Activated CD4-positive, alpha-beta memory T cell treated with anti-CD3 and anti-CD28 coated beads, Interleukin-2, amount 10 ng/mL, durations not matched to agents 7 days and 5 days (primary cell): ENCODE measurements at regions not wholly inside any gene's neighbourhood (a gene's known extent, or its start where the extent isn't known, plus 50 kb on each side); places are given as distances from the start of the nearest gene placed in this dataset.

Experiments
- CTCF ChIA-PET: fragments of 350-600 bp; sonication (Branson Sonifier 250); formaldehyde crosslinking; loops from one replicate; lab custom pipeline; 2021; ENCODE audit warnings: antibody characterized with exemption, inconsistent platforms; lab: Charles Lee
- POLR2A ChIA-PET: fragments of 350-600 bp; sonication (Branson Sonifier 250); formaldehyde crosslinking; loops from one replicate; lab custom pipeline; 2021; ENCODE audit warnings: antibody characterized with exemption; lab: Charles Lee
- DNase-seq: peaks from one replicate; pipeline ENCODE4 v3.0.0-alpha.2; 2020
- H3K27ac Mint-ChIP-seq: one replicate; pipeline ENCODE4 v1.8.0; 2021; ENCODE audit warnings: mild to moderate bottlenecking, mixed read lengths
- H3K27me3 Mint-ChIP-seq: one replicate; pipeline ENCODE4 v1.8.0; 2021; ENCODE audit warnings: mixed read lengths
- H3K36me3 Mint-ChIP-seq: one replicate; pipeline ENCODE4 v1.8.0; 2021; ENCODE audit warnings: low read depth, mixed read lengths
- H3K4me1 Mint-ChIP-seq: one replicate; pipeline ENCODE4 v1.8.0; 2021; ENCODE audit warnings: mixed read lengths
- H3K4me3 Mint-ChIP-seq: one replicate; pipeline ENCODE4 v1.8.0; 2021; ENCODE audit warnings: mild to moderate bottlenecking, mixed read lengths
- H3K9me3 Mint-ChIP-seq: one replicate; pipeline ENCODE4 v1.8.0; 2021; ENCODE audit warnings: mixed read lengths

DNA sequence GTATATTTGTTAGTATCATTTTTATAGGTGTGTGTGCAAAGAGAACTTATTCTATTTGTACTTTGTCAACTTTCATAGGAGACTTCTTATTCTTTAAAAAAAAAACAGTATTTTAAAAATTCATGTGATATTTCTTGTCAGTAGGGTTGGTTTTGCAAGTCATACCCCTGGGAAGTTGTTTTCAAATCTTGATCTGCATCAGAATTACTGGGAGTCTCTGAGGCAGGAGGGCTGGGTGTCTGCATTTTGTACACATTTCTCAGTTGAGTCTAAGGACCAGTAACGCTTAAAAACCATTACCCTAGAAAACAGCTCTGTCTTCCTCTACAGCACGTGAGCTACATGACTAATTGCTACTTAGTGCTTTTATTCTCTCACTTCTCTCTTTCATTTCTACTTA, 76.0 kb upstream of the CTTNBP2NL start:
- no peaks in the 10 kb centered on the region for H3K9me3 Mint-ChIP-seq
- H3K36me3 Mint-ChIP-seq: no peaks in the 10 kb centered on the region
- DNase-seq: no peak
- no peaks in the 10 kb centered on the region for H3K4me1 Mint-ChIP-seq
- POLR2A ChIA-PET: no interaction called here
- no peak overlapping the region for H3K27ac Mint-ChIP-seq
- peaks cover 24% of the 10 kb centered on the region for H3K27me3 Mint-ChIP-seq
- no peak overlapping the region for H3K4me3 Mint-ChIP-seq
- CTCF ChIA-PET: no interaction called here

DNA sequence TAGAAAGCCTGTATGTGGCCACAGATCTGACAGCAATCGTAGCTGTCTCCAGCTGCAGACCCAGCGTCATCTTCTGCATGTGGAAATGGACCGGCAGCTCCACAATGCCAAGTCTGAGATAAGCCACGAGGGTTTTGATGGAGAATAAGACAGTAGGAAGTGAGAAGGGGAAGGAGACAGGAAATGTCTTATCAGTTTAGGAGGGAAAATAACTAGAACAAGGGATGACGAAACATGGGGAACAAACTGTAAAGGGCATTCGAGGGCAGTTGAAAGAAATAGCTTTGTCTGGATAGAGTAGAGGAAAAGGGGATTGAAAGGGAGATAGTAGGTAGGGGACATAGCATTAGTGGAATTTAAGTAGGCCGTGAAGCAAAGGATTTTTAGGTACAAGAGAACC, 74.0 kb upstream of the CTTNBP2NL start:
- Mint-ChIP-seq H3K9me3 (no peaks in the 10 kb centered on the region), H3K4me1 (no peaks in the 10 kb centered on the region), H3K36me3 (no peaks in the 10 kb centered on the region), H3K27ac (no peak overlapping the region), H3K27me3 (peaks cover 24% of the 10 kb centered on the region), H3K4me3 (no peak overlapping the region)
- ChIA-PET CTCF (interaction anchor here (1.0 kb wide), 1 partner anchor 23 kb away, joined by 3 read pairs; no protein-coding TSS in a partner anchor), POLR2A (no interaction called here)
- DNase-seq: no peak

- no peak for DNase-seq
- H3K27ac Mint-ChIP-seq: no peak overlapping the region
- CTCF ChIA-PET: no interaction called here
- H3K4me3 Mint-ChIP-seq: no peak overlapping the region
- H3K36me3 Mint-ChIP-seq: no peaks in the 10 kb centered on the region
- H3K4me1 Mint-ChIP-seq: no peaks in the 10 kb centered on the region
- POLR2A ChIA-PET: no interaction called here
- H3K27me3 Mint-ChIP-seq: peaks cover 27% of the 10 kb centered on the region
- H3K9me3 Mint-ChIP-seq: no peaks in the 10 kb centered on the region
These were observed 72.9 kb upstream of the CTTNBP2NL start for GRCh38 chr1:112322983-112323678.

- no peak for DNase-seq
- H3K4me3 Mint-ChIP-seq: no peak overlapping the region
- ChIA-PET CTCF (no interaction called here), POLR2A (no interaction called here)
- no peaks in the 10 kb centered on the region for H3K4me1 Mint-ChIP-seq
- H3K36me3 Mint-ChIP-seq: no peaks in the 10 kb centered on the region
- H3K27ac Mint-ChIP-seq: no peak overlapping the region
- H3K9me3 Mint-ChIP-seq: no peaks in the 10 kb centered on the region
- H3K27me3 Mint-ChIP-seq: peaks cover 35% of the 10 kb centered on the region
These were observed 70.5 kb upstream of the CTTNBP2NL start for GRCh38 chr1:112325504-112325903.

GRCh38 chr1:112328600-112328999, 67.4 kb upstream of the CTTNBP2NL start:
- Mint-ChIP-seq H3K27me3 (peaks cover 32% of the 10 kb centered on the region), H3K27ac (no peak overlapping the region), H3K4me1 (no peaks in the 10 kb centered on the region), H3K9me3 (no peaks in the 10 kb centered on the region), H3K36me3 (no peaks in the 10 kb centered on the region), H3K4me3 (no peak overlapping the region)
- POLR2A ChIA-PET: no interaction called here
- no peak for DNase-seq
- CTCF ChIA-PET: no interaction called here

DNA sequence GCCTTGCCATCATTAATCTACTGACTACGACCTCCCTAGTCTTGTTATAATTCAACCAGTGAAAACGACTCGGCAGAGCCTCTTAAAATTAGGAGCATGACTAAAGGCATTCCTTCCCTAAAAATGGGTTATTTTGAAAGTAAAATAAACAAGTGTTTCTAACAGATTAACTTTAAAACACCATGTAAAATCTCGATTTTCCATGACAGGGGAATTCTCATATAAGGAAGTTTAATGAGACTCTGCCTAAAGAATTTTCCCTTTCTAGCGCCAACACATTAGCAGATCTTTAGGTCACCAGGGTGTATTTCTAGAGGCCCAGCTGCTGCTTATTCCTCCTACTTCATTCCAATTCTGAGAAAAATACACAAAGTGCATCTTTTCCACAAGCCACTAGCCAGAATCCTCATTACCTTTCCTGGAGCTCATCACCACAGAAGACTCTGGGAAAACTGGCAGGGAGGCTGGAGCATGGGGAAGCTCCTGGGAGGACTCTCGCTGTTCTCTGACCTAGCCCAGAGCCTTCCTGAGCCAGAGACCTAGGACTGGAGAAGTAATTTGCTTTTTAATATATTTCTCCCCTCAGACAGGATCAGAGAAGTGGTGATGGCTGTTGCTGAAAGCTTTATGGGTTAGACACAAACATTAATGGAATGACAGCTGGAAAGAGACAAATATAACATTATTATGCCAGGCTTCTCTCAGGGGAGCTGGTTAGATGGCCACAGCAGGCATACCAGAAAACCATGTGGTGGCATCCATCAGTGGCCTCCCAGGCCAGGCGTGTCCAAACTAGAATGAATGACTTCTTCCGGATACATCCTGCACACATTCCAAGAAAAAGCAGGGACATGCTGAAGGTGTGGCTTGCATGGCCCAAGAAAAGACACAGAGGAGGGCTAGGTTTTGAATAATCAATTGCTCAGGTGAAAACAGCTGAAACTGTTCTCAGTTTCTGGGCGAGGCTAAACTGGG, 63.6 kb upstream of the CTTNBP2NL start:
- CTCF ChIA-PET: no interaction called here
- Mint-ChIP-seq H3K4me3 (no peak overlapping the region), H3K9me3 (no peaks in the 10 kb centered on the region), H3K27me3 (peaks cover 40% of the 10 kb centered on the region), H3K27ac (no peak overlapping the region), H3K4me1 (peaks cover 4% of the 10 kb centered on the region), H3K36me3 (no peaks in the 10 kb centered on the region)
- POLR2A ChIA-PET: no interaction called here
- DNase-seq: no peak

- ChIA-PET CTCF (interaction anchor here (1.5 kb wide), 1 partner anchor 34 kb away, joined by 3 read pairs; no protein-coding TSS in a partner anchor), POLR2A (no interaction called here)
These were observed 60.7 kb upstream of the CTTNBP2NL start for GRCh38 chr1:112335351-112335750.

DNA sequence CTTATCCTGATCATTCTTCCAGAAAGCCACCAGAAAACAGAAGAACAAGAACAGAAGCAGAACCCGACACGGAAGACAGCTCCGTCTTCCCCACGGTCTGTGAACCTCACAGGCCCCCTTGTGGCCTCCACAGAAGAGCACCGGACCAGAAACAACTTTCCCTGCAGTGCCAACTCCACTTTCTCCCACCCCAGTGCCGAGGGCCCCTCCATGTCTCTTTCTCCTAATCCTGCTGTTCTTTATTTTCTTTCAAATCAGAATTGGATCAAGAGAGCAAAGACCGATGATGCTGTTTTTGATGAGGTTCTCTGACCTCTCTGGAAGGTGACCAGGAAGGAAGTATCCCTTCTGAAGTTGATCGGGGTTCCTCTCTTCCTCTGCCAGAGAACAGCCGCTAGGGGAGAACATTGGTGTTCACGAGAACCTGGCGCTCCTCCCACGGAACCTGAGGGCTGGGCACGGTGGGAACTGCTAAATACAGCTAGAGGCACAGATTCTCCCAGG, 58.9 kb upstream of the CTTNBP2NL start:
- no peaks in the 10 kb centered on the region for H3K36me3 Mint-ChIP-seq
- no peak overlapping the region for H3K4me3 Mint-ChIP-seq
- POLR2A ChIA-PET: no interaction called here
- no peak overlapping the region for H3K27ac Mint-ChIP-seq
- CTCF ChIA-PET: interaction anchor here (0.6 kb wide), 1 partner anchor 280 kb away, joined by 3 read pairs; no protein-coding TSS in a partner anchor
- peaks cover 42% of the 10 kb centered on the region for H3K27me3 Mint-ChIP-seq
- no peak for DNase-seq
- no peaks in the 10 kb centered on the region for H3K9me3 Mint-ChIP-seq
- peaks cover 4% of the 10 kb centered on the region for H3K4me1 Mint-ChIP-seq

More at GRCh38 chr1:112335351-112335750, 60.7 kb upstream of the CTTNBP2NL start:
- no peak for DNase-seq
- H3K36me3 Mint-ChIP-seq: no peaks in the 10 kb centered on the region
- peaks cover 4% of the 10 kb centered on the region for H3K4me1 Mint-ChIP-seq
- H3K27me3 Mint-ChIP-seq: peaks cover 47% of the 10 kb centered on the region
- H3K4me3 Mint-ChIP-seq: no peak overlapping the region
- H3K9me3 Mint-ChIP-seq: no peaks in the 10 kb centered on the region
- no peak overlapping the region for H3K27ac Mint-ChIP-seq

- Mint-ChIP-seq H3K27ac (no peak overlapping the region), H3K27me3 (peaks cover 26% of the 10 kb centered on the region), H3K4me3 (no peak overlapping the region), H3K36me3 (no peaks in the 10 kb centered on the region), H3K9me3 (no peaks in the 10 kb centered on the region), H3K4me1 (peaks cover 20% of the 10 kb centered on the region)
- DNase-seq: no peak
- ChIA-PET CTCF (no interaction called here), POLR2A (no interaction called here)
These were observed 54.0 kb upstream of the CTTNBP2NL start for GRCh38 chr1:112341986-112342385.

DNA sequence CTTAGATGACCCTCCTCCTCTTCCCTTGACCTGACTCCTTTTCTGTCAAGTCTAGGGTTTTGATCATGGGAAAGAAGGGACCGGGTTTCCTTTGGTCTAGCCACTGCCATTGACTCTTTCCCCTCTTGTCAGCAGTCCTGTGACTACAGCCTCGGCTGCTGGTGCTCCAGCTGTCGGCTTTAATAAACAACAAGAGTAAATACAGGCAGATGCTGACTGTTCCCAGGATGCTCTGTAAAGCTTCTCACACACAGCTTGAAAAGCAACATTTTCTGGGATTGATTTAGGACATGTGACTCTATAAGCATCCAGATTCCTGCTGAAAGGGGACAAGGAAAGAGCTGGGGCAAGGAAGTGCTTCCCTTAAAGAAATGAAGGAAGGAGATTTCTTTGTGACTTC, 53.5 kb upstream of the CTTNBP2NL start:
- no peak for DNase-seq
- no peaks in the 10 kb centered on the region for H3K36me3 Mint-ChIP-seq
- peaks cover 18% of the 10 kb centered on the region for H3K4me1 Mint-ChIP-seq
- no peak overlapping the region for H3K27ac Mint-ChIP-seq
- no peaks in the 10 kb centered on the region for H3K9me3 Mint-ChIP-seq
- peaks cover 23% of the 10 kb centered on the region for H3K27me3 Mint-ChIP-seq
- no peak overlapping the region for H3K4me3 Mint-ChIP-seq
- ChIA-PET CTCF (interaction anchor here (1.4 kb wide), 1 partner anchor 18 kb away, joined by 3 read pairs; no protein-coding TSS in a partner anchor), POLR2A (no interaction called here)

- Mint-ChIP-seq H3K36me3 (no peaks in the 10 kb centered on the region), H3K9me3 (no peaks in the 10 kb centered on the region), H3K4me3 (no peak overlapping the region)
These were observed 51.1 kb upstream of the CTTNBP2NL start for GRCh38 chr1:112344754-112345423.

More at GRCh38 chr1:112344754-112345423, 51.1 kb upstream of the CTTNBP2NL start:
- H3K27ac Mint-ChIP-seq: peak overlapping the region; percentile 22
- DNase-seq: peak; percentile 19
- ChIA-PET CTCF (interaction anchor here (1.7 to 4.0 kb wide), 2 partner anchors 13 to 46 kb away, joined by 4 to 15 read pairs; no protein-coding TSS in a partner anchor), POLR2A (no interaction called here)
- peaks cover 12% of the 10 kb centered on the region for H3K27me3 Mint-ChIP-seq
- peaks cover 18% of the 10 kb centered on the region for H3K4me1 Mint-ChIP-seq
